ENCODE measurements at regions not wholly inside any gene's neighbourhood (a gene's known extent, or its start where the extent isn't known, plus 50 kb on each side); places are given as distances from the start of the nearest gene placed in this dataset.

DNA sequence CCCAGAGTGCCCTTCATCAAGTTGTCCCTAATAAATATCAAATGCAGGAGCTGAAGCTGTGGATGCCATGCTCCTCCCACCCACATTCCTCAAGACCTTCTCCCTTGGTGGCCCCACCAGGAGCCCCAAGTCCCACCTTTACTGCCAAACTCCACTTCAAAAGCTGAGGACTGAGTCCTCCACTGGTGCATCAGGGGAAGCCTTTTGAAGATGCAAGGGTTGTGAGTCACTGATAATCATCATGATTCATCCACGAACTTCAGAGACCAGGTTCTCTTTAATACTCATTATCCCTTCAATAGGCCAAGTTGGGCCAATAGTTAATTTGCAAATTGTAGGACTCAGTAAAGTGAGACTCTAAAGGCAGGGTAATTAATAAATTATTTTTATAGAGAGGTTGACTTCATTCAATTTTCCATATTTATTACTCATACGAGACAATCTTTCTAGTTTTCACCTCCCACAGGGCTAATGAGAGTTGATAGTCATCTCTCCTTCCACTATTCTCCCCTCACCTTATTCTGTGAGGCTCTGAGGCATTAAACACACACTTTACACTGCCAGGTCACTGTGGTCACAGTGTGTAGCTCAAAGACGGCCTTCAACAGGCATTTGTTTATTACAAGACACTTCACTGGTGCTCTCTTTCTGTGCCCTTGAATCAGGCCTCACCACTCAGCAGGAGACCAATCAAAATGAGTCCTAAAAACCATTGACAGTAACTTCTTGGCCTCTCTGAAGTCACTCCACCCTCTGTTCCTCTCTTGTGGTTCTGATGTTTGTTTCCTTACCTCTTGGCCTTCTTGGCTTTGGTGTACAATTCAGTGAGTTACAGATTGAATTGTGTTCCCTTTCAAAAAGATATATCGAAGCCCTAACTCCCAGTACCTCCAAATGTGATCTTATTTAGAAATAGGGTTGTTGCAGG is 99.9 kb downstream of the TRIB2 start:
- H3K27ac ChIP-seq = no peak overlapping the region
- DNase-seq = peak; percentile 70

DNA sequence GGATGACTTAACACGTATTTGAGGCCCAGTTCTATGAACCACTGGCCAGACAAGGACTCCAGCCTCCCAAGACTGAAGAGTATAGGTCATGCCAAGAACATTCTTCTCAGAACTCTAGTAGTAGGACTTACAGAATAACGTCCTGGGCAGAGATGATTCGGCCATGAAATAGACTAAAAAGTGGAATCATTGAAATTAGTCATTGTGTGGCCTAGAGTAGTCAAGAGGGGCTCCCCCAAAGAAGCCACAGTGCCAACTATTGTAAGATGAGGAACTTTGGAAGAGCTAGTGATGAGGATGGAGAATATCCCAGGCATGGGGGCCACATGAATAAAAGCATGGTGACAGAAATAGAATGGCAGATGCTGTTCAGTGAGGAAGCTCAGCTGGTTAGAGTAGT is 101.1 kb downstream of the TRIB2 start:
- in situ Hi-C loops (cut with HindIII; ENCODE audit: low pct_ligation_motif_present, low sequenced_read_pairs) = no loop called here
- H3K36me3 ChIP-seq (replicated peaks) = no peaks in the 10 kb centered on the region
- peak overlapping the region; percentile 97 for H3K27ac ChIP-seq
- H3K27me3 ChIP-seq (replicated peaks) = no peaks in the 10 kb centered on the region
- no peak overlapping the region for H3K4me3 ChIP-seq (ENCODE audit: low read depth, low read length)
- TF ChIP-seq, protein P1, sequence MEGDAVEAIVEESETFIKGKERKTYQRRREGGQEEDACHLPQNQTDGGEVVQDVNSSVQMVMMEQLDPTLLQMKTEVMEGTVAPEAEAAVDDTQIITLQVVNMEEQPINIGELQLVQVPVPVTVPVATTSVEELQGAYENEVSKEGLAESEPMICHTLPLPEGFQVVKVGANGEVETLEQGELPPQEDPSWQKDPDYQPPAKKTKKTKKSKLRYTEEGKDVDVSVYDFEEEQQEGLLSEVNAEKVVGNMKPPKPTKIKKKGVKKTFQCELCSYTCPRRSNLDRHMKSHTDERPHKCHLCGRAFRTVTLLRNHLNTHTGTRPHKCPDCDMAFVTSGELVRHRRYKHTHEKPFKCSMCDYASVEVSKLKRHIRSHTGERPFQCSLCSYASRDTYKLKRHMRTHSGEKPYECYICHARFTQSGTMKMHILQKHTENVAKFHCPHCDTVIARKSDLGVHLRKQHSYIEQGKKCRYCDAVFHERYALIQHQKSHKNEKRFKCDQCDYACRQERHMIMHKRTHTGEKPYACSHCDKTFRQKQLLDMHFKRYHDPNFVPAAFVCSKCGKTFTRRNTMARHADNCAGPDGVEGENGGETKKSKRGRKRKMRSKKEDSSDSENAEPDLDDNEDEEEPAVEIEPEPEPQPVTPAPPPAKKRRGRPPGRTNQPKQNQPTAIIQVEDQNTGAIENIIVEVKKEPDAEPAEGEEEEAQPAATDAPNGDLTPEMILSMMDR (IDR thresholded peaks at IDR 0.05; ENCODE audit: low read depth, low read length, missing control alignments) = no peak
- DNase-seq = no peak

More for the DNA sequence above, 99.9 kb downstream of the TRIB2 start:
- in situ Hi-C loops (cut with HindIII; ENCODE audit: low pct_ligation_motif_present, low sequenced_read_pairs) = no loop called here
- Histone ChIP-seq H3K4me3 (ENCODE audit: low read depth, low read length) (no peak overlapping the region), H3K36me3 (replicated peaks) (no peaks in the 10 kb centered on the region), H3K27me3 (replicated peaks) (no peaks in the 10 kb centered on the region)
- TF ChIP-seq, protein P1 (IDR thresholded peaks at IDR 0.05; ENCODE audit: low read depth, low read length, missing control alignments) = no peak

DNA sequence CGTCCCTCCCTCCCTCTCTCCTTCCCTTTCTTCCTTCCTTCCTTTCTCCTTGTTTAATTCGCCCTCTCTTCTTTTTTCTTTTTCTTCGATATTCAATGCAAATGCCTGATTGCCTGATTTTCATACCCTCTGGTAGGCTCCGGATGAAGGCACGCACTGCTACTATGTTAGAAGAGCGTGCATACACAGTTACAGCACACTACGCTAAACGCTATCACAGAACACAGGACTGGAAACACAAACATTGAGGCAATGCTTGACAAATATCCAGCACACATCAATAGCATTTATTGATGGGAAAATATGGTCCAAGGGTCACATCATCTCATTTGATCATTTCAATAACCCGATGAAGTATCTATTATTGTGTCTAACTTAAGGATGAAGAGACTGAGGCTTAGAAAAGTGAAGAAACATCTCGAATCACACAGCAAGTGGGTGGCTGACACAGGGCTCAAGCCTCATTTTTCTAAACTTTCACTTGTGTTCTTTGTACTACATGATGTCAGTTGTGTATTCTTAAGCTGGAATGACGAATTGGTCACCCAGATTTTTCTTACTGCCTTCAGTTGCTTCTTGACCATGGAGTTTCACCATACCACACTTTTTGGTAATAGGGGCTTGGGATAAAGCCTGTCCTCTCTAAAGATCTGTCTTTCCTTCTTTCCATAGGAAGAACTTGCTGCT is 101.8 kb downstream of the TRIB2 start:
- Histone ChIP-seq H3K27ac (peak overlapping the region; percentile 97), H3K4me3 (ENCODE audit: low read depth, low read length) (no peak overlapping the region), H3K36me3 (replicated peaks) (no peaks in the 10 kb centered on the region), H3K27me3 (replicated peaks) (no peaks in the 10 kb centered on the region)
- TF ChIP-seq, protein P1 (IDR thresholded peaks at IDR 0.05; ENCODE audit: low read depth, low read length, missing control alignments) = no peak
- in situ Hi-C loops (cut with HindIII; ENCODE audit: low pct_ligation_motif_present, low sequenced_read_pairs) = no loop called here
- DNase-seq = no peak

DNA sequence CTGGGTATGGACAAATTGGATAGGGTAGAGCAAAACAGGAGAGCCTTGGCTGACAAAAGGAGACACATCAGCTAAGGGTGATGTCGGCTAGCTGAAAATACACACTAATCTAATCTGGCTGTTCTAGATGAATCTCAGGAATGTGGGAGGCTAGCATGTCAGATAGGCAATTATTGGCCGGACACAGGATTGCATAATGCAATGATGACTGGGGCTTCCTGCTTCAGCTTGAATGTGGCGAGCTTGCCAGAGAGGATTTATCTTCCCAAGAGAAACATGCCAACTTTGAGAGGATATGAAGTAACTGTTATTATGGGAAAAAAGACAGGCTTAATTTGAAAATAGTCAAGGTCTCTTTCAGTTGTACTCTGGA is 102.4 kb downstream of the TRIB2 start:
- Histone ChIP-seq H3K27ac (peak overlapping the region; percentile 97), H3K27me3 (replicated peaks) (no peaks in the 10 kb centered on the region), H3K36me3 (replicated peaks) (no peaks in the 10 kb centered on the region), H3K4me3 (ENCODE audit: low read depth, low read length) (no peak overlapping the region)
- TF ChIP-seq, protein P1 (IDR thresholded peaks at IDR 0.05; ENCODE audit: low read depth, low read length, missing control alignments) = no peak
- in situ Hi-C loops (cut with HindIII; ENCODE audit: low pct_ligation_motif_present, low sequenced_read_pairs) = no loop called here
- DNase-seq = peak; percentile 99

DNA sequence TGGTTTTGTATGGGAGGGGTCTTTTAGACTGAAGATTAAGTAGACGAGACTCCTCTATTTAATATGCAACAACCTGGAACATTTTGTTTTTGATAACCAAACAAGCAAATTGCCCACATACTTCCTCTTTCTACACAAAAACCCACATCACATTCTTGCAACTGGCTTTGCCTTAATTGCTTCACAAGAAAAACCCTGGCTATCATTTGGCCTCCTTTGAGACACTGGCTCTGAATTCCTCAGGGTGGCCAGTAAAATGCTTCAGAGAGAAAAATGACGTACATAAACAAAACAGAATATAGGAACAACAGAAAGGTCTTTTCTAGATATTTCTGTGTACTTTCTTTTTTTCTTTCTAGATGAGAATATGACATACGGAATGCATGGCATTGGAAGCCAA is 103.0 kb downstream of the TRIB2 start:
- in situ Hi-C loops (cut with HindIII; ENCODE audit: low pct_ligation_motif_present, low sequenced_read_pairs) = no loop called here
- H3K27ac ChIP-seq = peak overlapping the region; percentile 97
- H3K4me3 ChIP-seq (ENCODE audit: low read depth, low read length) = no peak overlapping the region
- no peaks in the 10 kb centered on the region for H3K27me3 ChIP-seq (replicated peaks)
- TF ChIP-seq, protein P1 (IDR thresholded peaks at IDR 0.05; ENCODE audit: low read depth, low read length, missing control alignments) = no peak
- H3K36me3 ChIP-seq (replicated peaks) = no peaks in the 10 kb centered on the region
- DNase-seq = peak; percentile 60

All from brain microvascular endothelial cell (primary cell).